Stimulated activated CD8-positive, alpha-beta memory T cell treated with anti-CD3 and anti-CD28 coated beads, Interleukin-15, amount 100 ng/mL, for 1 hour (primary cell): ENCODE measurements at regions not wholly inside any gene's neighbourhood (a gene's known extent, or its start where the extent isn't known, plus 50 kb on each side); places are given as distances from the start of the nearest gene placed in this dataset.

ENCODE experiments used
- DNase-seq: peaks from one replicate; pipeline ENCODE4 v3.0.0-alpha.2; 2020; ENCODE audit warnings: low read depth

DNA sequence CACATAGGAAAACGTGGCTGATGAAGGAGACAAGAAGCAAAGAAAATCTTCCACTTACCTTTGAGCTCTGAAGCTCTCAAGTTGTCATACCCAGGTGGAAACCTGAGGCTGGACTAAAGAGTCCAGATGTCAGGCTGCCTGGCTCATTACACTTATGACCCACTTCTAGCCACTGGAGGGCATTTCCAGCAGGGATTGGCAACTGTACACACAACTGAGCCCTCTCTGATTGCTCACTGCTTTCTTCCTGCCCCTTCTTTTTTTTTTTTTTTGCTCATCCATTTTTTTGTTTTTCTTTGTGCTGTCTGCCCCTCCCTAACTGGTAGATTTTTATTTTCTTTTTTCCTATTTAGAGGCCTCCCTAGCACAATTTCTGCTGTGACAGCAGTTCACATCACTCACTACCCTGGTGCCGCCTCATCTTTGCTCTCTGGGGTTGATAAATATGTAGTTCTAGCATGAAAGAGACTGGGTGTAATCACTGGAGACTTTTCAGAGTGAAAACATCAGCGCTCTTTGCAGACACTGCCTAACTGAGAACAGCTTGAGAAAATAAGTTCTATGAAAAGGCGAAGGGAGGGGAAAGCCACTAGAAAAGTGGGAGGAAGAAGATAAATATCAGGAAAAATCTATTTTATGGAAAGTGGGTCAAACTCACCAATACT is 334.5 kb downstream of the NUF2 start:
- no peak for DNase-seq

GRCh38 chr1:163657719-163658118 is 336.0 kb downstream of the NUF2 start:
- no peak for DNase-seq

- DNase-seq: no peak
These were observed 339.6 kb downstream of the NUF2 start for GRCh38 chr1:163661391-163661790.

DNA sequence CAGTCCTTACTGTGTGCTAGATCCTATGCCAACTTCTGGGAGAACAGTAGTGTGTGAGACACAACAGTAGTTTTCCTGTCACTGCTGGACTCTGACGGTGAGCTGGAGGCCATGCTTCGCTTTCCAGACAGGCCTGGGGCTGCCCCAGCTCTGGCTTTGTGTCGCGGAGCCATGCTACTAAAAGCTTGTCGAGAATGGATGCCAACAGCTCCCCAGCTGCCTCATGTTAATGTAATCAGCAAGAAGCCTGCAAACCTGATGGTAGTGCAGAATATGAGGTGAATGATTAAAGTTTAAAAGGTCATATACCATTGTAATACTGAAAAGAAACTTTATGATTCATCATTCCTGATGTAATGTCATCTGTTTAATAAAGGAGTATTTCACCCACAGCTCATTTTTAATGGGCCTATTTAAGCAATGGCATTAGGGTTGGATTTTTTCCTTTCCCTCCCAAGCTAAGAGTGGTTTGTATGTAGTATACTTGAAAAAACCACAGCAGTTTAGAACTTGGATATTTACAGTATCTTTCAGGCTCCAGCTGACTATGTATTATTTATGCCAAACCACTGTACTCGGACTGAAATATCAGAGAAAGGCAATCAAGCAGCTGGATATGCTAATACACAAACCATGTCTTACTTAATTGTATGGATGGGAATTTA is 343.0 kb downstream of the NUF2 start:
- no peak for DNase-seq

- DNase-seq: no peak
These were observed 346.7 kb downstream of the NUF2 start for GRCh38 chr1:163668472-163668871.

DNA sequence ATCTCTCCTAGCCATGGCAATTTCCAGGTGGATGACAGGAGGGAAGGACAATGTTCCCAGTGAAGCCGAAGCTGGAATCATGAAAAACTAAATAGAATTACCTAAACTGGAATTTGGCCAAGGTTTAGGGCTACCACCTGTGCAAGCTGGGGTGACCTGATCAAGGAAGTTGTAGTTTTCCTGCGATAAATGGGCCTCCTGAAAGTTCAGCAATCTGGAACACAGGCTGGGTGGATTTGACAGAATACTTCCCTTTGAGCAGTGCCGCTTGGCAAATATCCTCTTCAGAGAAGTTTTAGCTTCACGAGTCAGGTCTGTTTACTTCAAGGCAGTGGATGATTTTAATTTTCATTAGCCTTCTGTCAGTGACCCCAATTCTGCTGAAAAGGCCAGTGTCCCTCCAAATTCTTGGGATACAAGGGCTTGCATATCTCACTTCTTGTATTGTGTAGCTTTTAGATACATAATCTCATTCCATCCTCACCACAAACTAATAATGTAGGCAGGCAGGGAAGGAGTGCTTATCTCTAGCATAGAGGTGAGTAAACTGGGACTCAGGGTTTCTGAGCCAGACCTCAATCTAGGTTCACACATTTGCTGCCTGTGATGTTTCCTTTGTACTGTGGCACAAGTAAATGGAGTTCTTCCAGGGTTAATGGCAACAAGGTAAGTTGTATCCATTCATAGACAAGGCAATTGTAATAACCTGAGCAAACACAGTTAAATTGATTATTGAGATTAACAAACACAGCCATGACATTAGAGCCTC is 349.4 kb downstream of the NUF2 start:
- DNase-seq: no peak

GRCh38 chr1:163672976-163673758 is 351.4 kb downstream of the NUF2 start:
- no peak for DNase-seq

- DNase-seq: no peak
These were observed 352.0 kb downstream of the NUF2 start for GRCh38 chr1:163673759-163674151.

DNA sequence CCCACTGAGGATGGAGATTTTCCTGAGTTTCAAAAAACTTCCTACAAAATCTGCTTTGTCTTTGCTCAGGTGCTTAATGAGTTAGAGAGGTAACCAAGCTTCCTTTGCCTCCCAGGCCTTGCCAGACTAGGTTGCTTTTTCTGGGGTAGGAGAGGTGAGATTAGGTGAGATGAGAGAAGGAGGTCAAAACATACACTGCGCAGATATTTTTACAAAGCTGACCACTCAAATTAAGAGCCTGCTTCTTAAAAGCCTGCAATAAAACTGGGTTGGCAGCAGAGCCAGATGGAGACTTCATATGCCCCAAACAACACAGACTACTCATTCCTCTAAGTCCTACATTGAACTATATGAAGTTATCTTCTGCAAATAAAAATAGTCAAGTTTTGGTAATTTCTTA is 352.5 kb downstream of the NUF2 start:
- no peak for DNase-seq

GRCh38 chr1:163684785-163685184 is 363.0 kb downstream of the NUF2 start:
- DNase-seq: no peak

DNA sequence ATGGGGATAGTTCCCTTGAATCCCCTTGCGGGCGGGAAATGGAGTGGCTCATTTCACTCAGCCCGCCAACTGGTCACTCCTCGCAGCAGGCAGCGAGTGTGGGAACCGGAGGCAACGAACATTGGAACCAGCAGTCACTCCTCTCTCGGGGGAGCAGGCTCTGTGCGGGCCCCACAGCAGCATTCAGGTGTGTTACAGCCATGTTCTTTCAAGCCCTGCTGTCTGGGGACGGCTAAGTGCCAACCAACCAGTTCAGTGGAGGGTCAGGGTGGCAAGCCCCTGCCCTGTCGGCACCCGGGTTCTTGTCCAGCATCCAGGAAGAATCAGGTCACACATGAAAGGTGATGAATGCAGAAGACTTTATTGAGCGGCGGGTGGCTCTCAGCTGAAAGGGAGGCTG is 370.5 kb downstream of the NUF2 start:
- no peak for DNase-seq

DNA sequence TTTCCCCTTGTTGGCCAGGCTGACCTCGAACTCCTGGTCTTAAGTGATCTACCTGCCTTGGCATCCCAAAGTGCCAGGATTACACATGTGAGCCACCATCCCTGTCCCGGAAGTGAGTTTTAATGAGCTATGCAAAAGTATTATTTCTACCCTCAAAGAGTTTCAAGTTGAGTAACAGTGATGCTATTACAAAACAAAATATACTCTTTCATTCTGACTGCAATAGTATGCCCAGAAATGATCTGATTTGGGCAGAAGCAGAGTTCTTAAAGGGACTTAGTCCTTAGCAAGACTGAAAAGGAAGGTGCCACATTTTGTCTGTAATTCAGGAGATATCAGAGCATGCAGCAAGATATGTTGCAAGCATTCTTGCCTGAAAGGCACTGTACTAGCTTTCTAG is 375.4 kb downstream of the NUF2 start:
- DNase-seq: no peak

DNA sequence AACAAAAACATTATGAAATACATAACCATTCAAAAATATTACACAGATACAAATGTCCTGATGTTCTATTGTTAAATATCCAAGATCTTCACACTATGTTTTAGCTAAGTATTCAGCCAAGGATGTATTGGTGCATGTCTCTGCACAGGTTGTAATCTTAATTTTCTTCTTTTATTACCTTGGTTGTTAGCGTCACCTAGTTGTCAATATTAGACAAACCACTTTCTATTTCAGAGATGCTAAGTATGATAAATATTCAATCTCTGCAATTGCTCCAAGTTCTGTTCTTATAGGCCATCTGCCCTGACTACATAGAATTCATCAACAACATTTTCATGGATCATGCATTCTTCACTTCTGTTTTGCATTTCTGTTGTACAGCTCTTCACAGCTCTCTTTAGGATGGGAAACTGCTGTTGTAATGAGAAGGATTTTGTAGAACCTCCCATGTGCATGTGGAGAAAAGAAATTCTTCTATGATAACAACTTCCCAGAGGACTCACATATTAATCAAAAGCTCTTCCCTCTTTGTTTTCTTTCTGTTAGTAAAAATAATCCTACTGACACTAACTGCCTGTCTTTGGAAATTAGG is 380.1 kb downstream of the NUF2 start:
- DNase-seq: no peak

DNA sequence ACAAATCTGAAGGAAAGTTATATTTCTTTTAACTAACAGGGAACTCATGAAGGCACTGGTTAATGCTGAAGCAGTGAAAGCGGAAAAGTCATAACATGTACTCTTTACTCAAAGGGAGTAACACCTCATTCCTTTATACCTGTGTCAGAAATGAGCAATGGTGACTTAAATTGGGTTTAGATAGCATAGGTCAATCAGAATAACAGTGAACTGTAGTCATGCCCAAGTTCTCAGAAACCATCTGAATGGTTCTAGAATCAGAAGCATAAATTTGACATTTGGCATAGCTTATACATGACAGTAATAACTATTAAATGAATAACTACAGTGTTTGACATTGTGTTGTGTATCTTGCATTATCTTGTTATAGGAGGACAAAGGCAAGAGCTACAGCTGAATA is 382.0 kb downstream of the NUF2 start:
- DNase-seq: no peak

GRCh38 chr1:163706915-163707314 is 385.2 kb downstream of the NUF2 start:
- no peak for DNase-seq

DNA sequence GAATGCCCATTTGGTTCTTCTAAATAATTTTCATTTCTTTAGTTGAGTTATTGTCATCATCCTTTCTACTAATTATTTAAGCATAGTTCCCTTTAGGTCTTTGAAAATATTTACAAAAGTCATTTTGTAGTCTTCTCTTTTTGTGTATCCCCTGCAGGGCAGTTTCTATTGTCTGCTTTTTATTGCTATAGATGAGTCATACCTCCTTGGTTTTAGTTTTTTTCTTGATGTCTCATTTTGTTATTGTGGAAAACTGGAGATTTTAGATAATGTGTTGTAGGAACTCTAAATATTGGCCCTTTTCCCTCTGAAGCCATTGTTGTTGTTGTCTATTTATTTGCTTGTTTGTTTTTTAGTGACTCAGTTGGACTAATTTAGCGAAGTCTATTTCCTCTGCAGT is 387.9 kb downstream of the NUF2 start:
- no peak for DNase-seq

- DNase-seq: no peak
These were observed 390.6 kb downstream of the NUF2 start for GRCh38 chr1:163712321-163712720.

GRCh38 chr1:163720294-163720693 is 398.5 kb downstream of the NUF2 start:
- no peak for DNase-seq

GRCh38 chr1:163725551-163725950 is 403.8 kb downstream of the NUF2 start:
- DNase-seq: no peak

DNA sequence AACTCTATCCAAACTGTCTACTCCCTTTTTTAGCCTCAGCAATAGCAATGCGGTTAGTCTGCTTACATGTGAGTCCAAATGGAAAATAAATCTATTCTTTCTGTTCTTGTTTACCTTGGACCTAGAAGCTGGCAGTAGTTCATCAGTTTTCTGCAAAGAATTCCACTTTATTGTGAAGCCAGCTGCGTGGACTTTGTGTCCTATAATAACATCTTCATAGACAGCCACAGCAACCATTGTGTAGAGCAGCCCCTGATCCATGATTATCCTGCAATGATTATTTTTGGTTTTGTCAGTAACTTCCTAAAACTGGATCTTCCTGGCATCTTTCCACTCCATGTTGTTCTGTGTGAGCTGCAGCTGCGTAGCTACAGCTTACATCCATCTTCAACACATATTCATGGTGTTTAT is 408.7 kb downstream of the NUF2 start:
- DNase-seq: no peak

DNA sequence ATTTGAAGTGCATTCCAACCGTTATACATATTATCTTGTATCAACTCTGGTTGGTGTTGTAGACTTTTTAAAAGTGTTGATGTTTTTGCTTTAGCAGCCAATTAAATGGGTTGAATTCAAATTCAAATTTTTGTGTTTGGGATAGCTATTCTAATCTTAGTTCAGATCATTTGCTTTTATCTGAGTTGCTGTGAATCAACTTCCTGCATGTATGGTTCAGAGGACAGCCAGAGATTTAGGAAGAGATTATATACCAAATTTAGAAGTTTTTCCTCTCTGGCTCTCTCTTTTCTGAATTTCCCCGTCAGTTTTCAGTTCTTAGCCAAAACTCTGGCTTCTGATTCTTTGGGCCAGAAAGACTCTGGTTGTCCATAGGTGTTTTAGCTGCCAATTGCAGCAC is 415.5 kb downstream of the NUF2 start:
- DNase-seq: no peak

GRCh38 chr1:163744301-163744887 is 422.6 kb downstream of the NUF2 start:
- DNase-seq: no peak
